ENCODE measurements at regions not wholly inside any gene's neighbourhood (a gene's known extent, or its start where the extent isn't known, plus 50 kb on each side); places are given as distances from the start of the nearest gene placed in this dataset.
"Not testable (repeated sequence)": the region's sequence is repeated elsewhere in the genome, so short reads cannot be mapped to it uniquely, and the experiment has no call there.

GRCh38 chr6:19395316-19395715 lies 441.9 kb upstream of the ID4 start:
- DNase-seq (ENCODE audit: low read depth in 2 of 2) = no peak

GRCh38 chr6:19399406-19399805 lies 437.8 kb upstream of the ID4 start:
- DNase-seq (ENCODE audit: low read depth in 2 of 2) = no peak

GRCh38 chr6:19404884-19405283 lies 432.3 kb upstream of the ID4 start:
- DNase-seq (ENCODE audit: low read depth in 2 of 2) = not testable (repeated sequence)

GRCh38 chr6:19408331-19408730 lies 428.8 kb upstream of the ID4 start:
- no peak for DNase-seq (ENCODE audit: low read depth in 2 of 2)

- DNase-seq (ENCODE audit: low read depth in 2 of 2) = no peak
Measured at GRCh38 chr6:19410481-19410880, 426.7 kb upstream of the ID4 start.

- no peak for DNase-seq (ENCODE audit: low read depth in 2 of 2)
Measured at GRCh38 chr6:19413323-19413722, 423.8 kb upstream of the ID4 start.

- DNase-seq (ENCODE audit: low read depth in 2 of 2) = no peak
Measured at GRCh38 chr6:19415605-19416326, 421.4 kb upstream of the ID4 start.

- DNase-seq (ENCODE audit: low read depth in 2 of 2) = no peak
Measured at GRCh38 chr6:19416811-19417210, 420.4 kb upstream of the ID4 start.

GRCh38 chr6:19417713-19418112 lies 419.5 kb upstream of the ID4 start:
- DNase-seq (ENCODE audit: low read depth in 2 of 2) = no peak

GRCh38 chr6:19424853-19425252 lies 412.3 kb upstream of the ID4 start:
- no peak for DNase-seq (ENCODE audit: low read depth in 2 of 2)

- DNase-seq (ENCODE audit: low read depth in 2 of 2) = no peak
Measured at GRCh38 chr6:19427548-19427947, 409.6 kb upstream of the ID4 start.

- no peak for DNase-seq (ENCODE audit: low read depth in 2 of 2)
Measured at GRCh38 chr6:19432966-19433498, 404.1 kb upstream of the ID4 start.

GRCh38 chr6:19434065-19434464 lies 403.1 kb upstream of the ID4 start:
- DNase-seq (ENCODE audit: low read depth in 2 of 2) = no peak

- DNase-seq (ENCODE audit: low read depth in 2 of 2) = no peak
Measured at GRCh38 chr6:19435755-19436154, 401.4 kb upstream of the ID4 start.

- no peak for DNase-seq (ENCODE audit: low read depth in 2 of 2)
Measured at GRCh38 chr6:19438566-19439353, 398.4 kb upstream of the ID4 start.

- no peak for DNase-seq (ENCODE audit: low read depth in 2 of 2)
Measured at GRCh38 chr6:19440531-19440930, 396.6 kb upstream of the ID4 start.

GRCh38 chr6:19443411-19443810 lies 393.8 kb upstream of the ID4 start:
- no peak for DNase-seq (ENCODE audit: low read depth in 2 of 2)

- no peak for DNase-seq (ENCODE audit: low read depth in 2 of 2)
Measured at GRCh38 chr6:19444041-19444440, 393.1 kb upstream of the ID4 start.

- DNase-seq (ENCODE audit: low read depth in 2 of 2) = no peak
Measured at GRCh38 chr6:19444481-19444880, 392.7 kb upstream of the ID4 start.

GRCh38 chr6:19446570-19446969 lies 390.6 kb upstream of the ID4 start:
- DNase-seq (ENCODE audit: low read depth in 2 of 2) = no peak

- no peak for DNase-seq (ENCODE audit: low read depth in 2 of 2)
Measured at GRCh38 chr6:19450651-19451050, 386.5 kb upstream of the ID4 start.

GRCh38 chr6:19452495-19452894 lies 384.7 kb upstream of the ID4 start:
- DNase-seq (ENCODE audit: low read depth in 2 of 2) = no peak
